ENCODE measurements at regions not wholly inside any gene's neighbourhood (a gene's known extent, or its start where the extent isn't known, plus 50 kb on each side); places are given as distances from the start of the nearest gene placed in this dataset.

DNA sequence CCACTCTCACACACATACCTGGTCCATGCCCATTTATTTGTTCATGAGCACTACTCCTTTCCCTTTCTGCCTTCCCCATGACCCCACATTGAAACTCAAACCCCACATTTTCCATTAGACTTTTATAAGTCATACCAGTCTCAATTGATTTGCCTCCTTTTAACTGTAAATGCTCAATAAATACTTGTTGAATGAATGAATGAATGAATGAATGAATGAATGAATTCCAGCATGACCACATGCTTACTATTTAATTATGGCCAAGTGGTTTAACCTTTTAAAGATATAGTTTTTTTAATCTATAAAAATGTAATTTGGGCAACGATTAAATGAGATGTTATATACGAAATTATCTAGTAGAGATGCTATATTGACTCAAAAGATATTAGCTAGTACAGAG is 54.1 kb upstream of the GRAMD2B start:
- TF ChIP-seq, protein P1, sequence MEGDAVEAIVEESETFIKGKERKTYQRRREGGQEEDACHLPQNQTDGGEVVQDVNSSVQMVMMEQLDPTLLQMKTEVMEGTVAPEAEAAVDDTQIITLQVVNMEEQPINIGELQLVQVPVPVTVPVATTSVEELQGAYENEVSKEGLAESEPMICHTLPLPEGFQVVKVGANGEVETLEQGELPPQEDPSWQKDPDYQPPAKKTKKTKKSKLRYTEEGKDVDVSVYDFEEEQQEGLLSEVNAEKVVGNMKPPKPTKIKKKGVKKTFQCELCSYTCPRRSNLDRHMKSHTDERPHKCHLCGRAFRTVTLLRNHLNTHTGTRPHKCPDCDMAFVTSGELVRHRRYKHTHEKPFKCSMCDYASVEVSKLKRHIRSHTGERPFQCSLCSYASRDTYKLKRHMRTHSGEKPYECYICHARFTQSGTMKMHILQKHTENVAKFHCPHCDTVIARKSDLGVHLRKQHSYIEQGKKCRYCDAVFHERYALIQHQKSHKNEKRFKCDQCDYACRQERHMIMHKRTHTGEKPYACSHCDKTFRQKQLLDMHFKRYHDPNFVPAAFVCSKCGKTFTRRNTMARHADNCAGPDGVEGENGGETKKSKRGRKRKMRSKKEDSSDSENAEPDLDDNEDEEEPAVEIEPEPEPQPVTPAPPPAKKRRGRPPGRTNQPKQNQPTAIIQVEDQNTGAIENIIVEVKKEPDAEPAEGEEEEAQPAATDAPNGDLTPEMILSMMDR (IDR thresholded peaks at IDR 0.05) = no peak
- TF ChIP-seq POLR2AphosphoS5 (IDR thresholded peaks at IDR 0.05) (no peak), POLR2A (IDR thresholded peaks at IDR 0.05) (no peak), EP300 (IDR thresholded peaks at IDR 0.05; ENCODE audit: low read depth) (no peak)
